ENCODE measurements at regions not wholly inside any gene's neighbourhood (a gene's known extent, or its start where the extent isn't known, plus 50 kb on each side); places are given as distances from the start of the nearest gene placed in this dataset.
"Not testable (repeated sequence)": the region's sequence is repeated elsewhere in the genome, so short reads cannot be mapped to it uniquely, and the experiment has no call there.

DNA sequence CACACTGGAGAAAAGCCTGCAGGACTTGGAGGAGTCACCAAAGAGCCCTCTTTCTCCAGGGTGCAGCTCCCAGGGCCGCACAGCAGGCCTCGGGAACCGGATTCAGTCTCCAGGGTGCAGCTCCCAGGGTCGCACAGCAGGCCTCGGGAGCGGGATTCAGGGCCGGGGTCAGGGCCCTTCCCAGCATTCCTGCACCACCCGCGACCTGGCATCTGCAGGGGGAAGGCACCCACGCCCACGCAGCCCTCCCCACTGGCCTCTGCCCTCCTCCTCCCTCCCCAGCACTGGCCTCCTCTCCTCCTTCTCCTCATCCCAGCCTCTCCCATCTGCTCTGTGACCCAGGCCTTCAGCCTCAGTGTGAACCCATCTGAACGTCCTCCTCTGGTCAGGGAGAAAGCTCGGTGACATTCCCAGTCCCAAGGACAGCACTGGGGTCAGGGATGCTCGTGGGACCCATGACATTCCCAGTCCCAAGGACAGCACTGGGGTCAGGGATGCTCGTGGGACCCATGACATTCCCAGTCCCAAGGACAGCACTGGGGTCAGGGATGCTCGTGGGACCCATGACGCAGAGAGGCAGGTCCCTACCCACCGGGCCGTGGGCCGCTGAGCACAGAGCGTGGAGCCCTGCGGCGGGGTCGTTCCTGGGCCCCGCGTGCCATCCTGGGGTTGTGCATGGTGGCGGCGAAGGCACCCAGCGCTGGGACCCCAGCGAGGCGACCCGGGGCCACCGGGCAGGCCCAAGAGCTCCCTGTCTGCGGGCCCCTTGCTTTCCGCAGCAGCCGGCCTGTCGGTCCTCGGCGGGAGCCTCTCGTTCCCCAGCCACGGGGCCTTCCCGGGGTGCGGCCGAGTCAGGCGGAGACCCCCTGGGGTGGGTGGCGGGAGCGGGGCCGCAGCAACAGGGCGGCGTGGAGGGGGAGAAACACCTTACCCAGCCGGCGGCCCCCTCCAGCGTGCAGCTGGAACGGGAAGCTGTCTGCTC is 550.2 kb upstream of the SALL3 start:
- no peak overlapping the region for H3K27ac ChIP-seq (ENCODE audit: low read depth, low read length)
- no peak overlapping the region for H3K9ac ChIP-seq (ENCODE audit: low read depth in 1 of 2, low read length in 2 of 2)
- H3K27me3 ChIP-seq (ENCODE audit: control insufficient read depth in 1 of 2, insufficient read depth in 2 of 2, low read length in 2 of 2): no peaks in the 10 kb centered on the region
- peaks cover 0 to 8% of the 10 kb centered on the region in 2 donors for H3K9me3 ChIP-seq (ENCODE audit: control insufficient read depth in 1 of 2, low read length in 2 of 2)
- H3K4me1 ChIP-seq (ENCODE audit: control insufficient read depth in 1 of 2, insufficient read depth in 2 of 2, low read length in 2 of 2): peaks cover 0 to 12% of the 10 kb centered on the region in 2 donors
- H3K4me3 ChIP-seq (ENCODE audit: low read depth in 1 of 2, low read length in 2 of 2): no peak overlapping the region
- no peaks in the 10 kb centered on the region for H3K36me3 ChIP-seq (ENCODE audit: control insufficient read depth in 1 of 2, insufficient read depth in 2 of 2, low read length in 2 of 2)

DNA sequence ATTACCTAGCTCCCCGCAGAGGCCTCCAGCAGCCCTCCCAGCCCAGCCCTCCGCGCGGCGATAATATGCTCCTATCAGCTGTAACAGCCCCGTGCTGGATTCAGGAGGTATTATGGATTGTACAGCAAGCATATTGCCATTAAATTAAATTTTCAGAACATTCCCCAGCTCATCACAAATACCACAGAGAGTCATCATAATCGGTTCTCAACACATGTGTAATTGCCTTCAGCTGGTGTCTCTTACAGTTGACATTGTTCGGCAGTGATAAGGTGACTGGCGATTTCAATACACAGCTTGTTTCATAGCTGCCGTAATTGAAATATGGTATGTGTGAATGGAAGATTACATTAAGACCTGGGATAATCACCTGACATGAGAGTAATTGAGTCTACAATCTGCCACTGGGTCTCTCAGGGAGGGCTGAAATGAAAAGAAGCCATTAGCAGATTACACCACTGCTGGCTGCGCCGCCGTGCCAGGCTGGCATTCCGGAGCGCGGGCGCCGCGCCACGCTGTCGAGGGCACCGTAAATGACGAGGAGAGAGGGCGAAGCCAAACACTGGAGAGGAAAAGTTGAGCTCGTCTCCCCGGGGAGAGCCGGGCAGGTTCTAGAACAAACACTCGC is 549.4 kb upstream of the SALL3 start:
- no peak overlapping the region for H3K9ac ChIP-seq (ENCODE audit: low read depth in 1 of 2, low read length in 2 of 2)
- H3K27ac ChIP-seq (ENCODE audit: low read depth, low read length): no peak overlapping the region
- peaks cover 0 to 4% of the 10 kb centered on the region in 2 donors for H3K4me1 ChIP-seq (ENCODE audit: control insufficient read depth in 1 of 2, insufficient read depth in 2 of 2, low read length in 2 of 2)
- H3K4me3 ChIP-seq (ENCODE audit: low read depth in 1 of 2, low read length in 2 of 2): no peak overlapping the region
- H3K36me3 ChIP-seq (ENCODE audit: control insufficient read depth in 1 of 2, insufficient read depth in 2 of 2, low read length in 2 of 2): no peaks in the 10 kb centered on the region
- peaks cover 0 to 14% of the 10 kb centered on the region in 2 donors for H3K9me3 ChIP-seq (ENCODE audit: control insufficient read depth in 1 of 2, low read length in 2 of 2)
- no peaks in the 10 kb centered on the region for H3K27me3 ChIP-seq (ENCODE audit: control insufficient read depth in 1 of 2, insufficient read depth in 2 of 2, low read length in 2 of 2)

DNA sequence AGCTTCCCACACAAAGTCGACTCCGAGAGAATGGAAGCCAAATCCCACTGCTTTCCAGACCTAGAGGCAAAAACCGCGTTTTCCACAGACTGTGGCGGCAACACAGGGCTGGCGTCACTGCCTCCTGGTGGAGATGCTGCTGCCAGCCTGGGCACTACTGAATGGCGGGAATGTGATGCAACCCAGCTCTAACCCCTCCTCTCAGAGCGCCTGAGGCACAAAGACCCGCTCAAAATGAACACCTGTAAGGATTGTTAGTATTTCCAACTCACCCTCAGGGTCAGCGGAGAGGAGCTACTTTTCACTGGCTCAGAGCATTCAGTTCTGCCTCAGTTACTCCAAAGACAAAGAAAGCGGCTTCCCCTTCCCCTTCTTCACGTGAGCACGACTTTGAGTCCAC is 548.0 kb upstream of the SALL3 start:
- no peaks in the 10 kb centered on the region for H3K4me1 ChIP-seq (ENCODE audit: control insufficient read depth in 1 of 2, insufficient read depth in 2 of 2, low read length in 2 of 2)
- H3K36me3 ChIP-seq (ENCODE audit: control insufficient read depth in 1 of 2, insufficient read depth in 2 of 2, low read length in 2 of 2): no peaks in the 10 kb centered on the region
- H3K9me3 ChIP-seq (ENCODE audit: control insufficient read depth in 1 of 2, low read length in 2 of 2): peaks cover 0 to 14% of the 10 kb centered on the region in 2 donors
- H3K27me3 ChIP-seq (ENCODE audit: control insufficient read depth in 1 of 2, insufficient read depth in 2 of 2, low read length in 2 of 2): no peaks in the 10 kb centered on the region
- H3K9ac ChIP-seq (ENCODE audit: low read depth in 1 of 2, low read length in 2 of 2): no peak overlapping the region
- H3K27ac ChIP-seq (ENCODE audit: low read depth, low read length): no peak overlapping the region
- H3K4me3 ChIP-seq (ENCODE audit: low read depth in 1 of 2, low read length in 2 of 2): no peak overlapping the region

DNA sequence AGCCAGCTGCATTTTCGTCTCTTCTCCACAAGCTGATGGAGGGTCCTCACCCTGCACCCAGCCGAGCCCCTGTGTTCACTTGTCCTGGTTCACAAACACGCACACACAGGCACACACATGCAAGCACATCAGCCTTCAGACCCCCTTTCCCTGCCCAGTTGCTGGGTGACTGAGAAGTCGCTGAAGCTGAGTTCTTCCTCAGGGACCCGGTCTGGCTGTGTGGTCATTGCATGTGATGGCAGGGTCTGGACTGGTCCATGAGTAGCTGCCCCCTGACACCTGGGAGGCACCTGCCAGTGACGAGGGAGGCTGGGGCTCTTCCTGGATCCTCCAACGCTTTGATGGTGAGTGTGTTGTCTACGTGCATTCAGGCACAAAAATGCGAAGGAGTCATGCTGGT is 546.1 kb upstream of the SALL3 start:
- Histone ChIP-seq H3K36me3 (ENCODE audit: control insufficient read depth in 1 of 2, insufficient read depth in 2 of 2, low read length in 2 of 2) (no peaks in the 10 kb centered on the region), H3K9ac (ENCODE audit: low read depth in 1 of 2, low read length in 2 of 2) (no peak overlapping the region), H3K9me3 (ENCODE audit: control insufficient read depth in 1 of 2, low read length in 2 of 2) (peaks cover 0 to 14% of the 10 kb centered on the region in 2 donors), H3K4me3 (ENCODE audit: low read depth in 1 of 2, low read length in 2 of 2) (no peak overlapping the region), H3K27ac (ENCODE audit: low read depth, low read length) (no peak overlapping the region), H3K27me3 (ENCODE audit: control insufficient read depth in 1 of 2, insufficient read depth in 2 of 2, low read length in 2 of 2) (no peaks in the 10 kb centered on the region), H3K4me1 (ENCODE audit: control insufficient read depth in 1 of 2, insufficient read depth in 2 of 2, low read length in 2 of 2) (no peaks in the 10 kb centered on the region)

DNA sequence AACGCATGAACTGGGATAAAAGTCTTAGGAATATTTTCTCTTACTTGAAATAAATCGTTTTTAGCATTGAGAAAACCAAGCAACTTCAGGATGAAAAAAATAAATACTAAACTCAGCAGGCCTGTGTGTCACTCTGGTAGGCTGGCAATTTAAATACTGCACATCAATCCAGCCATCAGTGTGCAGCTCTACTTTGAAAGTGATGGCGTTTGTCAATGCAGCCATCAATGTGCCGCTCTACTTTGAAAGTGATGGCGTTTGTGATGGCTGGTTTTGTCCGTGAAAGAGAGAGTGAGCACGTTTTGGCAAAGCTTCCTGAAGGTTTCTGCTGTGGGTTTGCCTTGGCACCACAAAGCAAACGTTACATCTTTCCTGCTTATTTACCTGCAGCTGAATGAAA is 543.5 kb upstream of the SALL3 start:
- H3K4me3 ChIP-seq (ENCODE audit: low read depth in 1 of 2, low read length in 2 of 2): no peak overlapping the region
- H3K36me3 ChIP-seq (ENCODE audit: control insufficient read depth in 1 of 2, insufficient read depth in 2 of 2, low read length in 2 of 2): no peaks in the 10 kb centered on the region
- H3K9me3 ChIP-seq (ENCODE audit: control insufficient read depth in 1 of 2, low read length in 2 of 2): peaks cover 0 to 22% of the 10 kb centered on the region in 2 donors
- no peaks in the 10 kb centered on the region for H3K4me1 ChIP-seq (ENCODE audit: control insufficient read depth in 1 of 2, insufficient read depth in 2 of 2, low read length in 2 of 2)
- no peaks in the 10 kb centered on the region for H3K27me3 ChIP-seq (ENCODE audit: control insufficient read depth in 1 of 2, insufficient read depth in 2 of 2, low read length in 2 of 2)
- H3K9ac ChIP-seq (ENCODE audit: low read depth in 1 of 2, low read length in 2 of 2): no peak overlapping the region
- H3K27ac ChIP-seq (ENCODE audit: low read depth, low read length): no peak overlapping the region

DNA sequence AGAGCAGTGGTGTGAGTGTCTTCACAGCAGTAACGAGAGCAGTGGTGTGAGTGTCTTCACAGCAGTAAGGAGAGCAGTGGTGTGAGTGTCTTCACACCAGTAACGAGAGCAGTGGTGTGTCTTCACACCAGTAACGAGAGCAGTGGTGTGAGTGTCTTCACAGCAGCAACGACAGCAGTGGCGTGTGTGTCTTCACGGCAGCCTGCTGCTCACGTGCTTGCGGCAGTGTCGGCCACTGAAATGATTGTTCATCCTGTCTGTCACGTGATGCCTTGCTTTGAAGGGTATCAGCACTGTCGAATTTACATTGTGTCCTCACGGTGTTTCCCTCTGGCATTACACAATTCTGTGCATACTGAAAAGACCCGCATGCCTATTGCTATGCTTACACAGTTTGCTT is 541.4 kb upstream of the SALL3 start:
- not testable (repeated sequence) for H3K27ac ChIP-seq (ENCODE audit: low read depth, low read length); H3K4me1 ChIP-seq (ENCODE audit: control insufficient read depth in 1 of 2, insufficient read depth in 2 of 2, low read length in 2 of 2); H3K9ac ChIP-seq (ENCODE audit: low read depth in 1 of 2, low read length in 2 of 2); H3K36me3 ChIP-seq (ENCODE audit: control insufficient read depth in 1 of 2, insufficient read depth in 2 of 2, low read length in 2 of 2); H3K4me3 ChIP-seq (ENCODE audit: low read depth in 1 of 2, low read length in 2 of 2); H3K27me3 ChIP-seq (ENCODE audit: control insufficient read depth in 1 of 2, insufficient read depth in 2 of 2, low read length in 2 of 2)
- peaks cover 0 to 21% of the 10 kb centered on the region in 2 donors for H3K9me3 ChIP-seq (ENCODE audit: control insufficient read depth in 1 of 2, low read length in 2 of 2)

DNA sequence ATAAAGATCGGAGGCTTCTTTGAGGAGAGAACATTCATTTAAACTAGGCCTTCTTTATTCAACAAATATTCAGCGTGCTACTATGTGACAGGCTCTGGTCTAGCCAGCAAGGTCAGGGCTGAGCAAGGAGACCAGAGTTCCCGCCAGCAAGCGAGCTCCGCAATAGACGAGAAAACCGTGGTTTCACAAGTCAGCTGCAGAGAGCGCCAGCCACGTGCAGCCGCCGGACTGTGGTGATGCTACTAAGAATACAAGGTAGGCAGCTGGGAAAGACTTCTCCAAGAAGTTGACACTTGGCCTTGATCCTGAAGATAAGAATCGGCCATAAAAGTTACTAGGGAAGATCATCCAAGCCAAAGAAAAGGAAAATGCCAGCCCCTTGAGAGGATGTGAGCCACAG is 533.7 kb upstream of the SALL3 start:
- no peaks in the 10 kb centered on the region for H3K4me1 ChIP-seq (ENCODE audit: control insufficient read depth in 1 of 2, insufficient read depth in 2 of 2, low read length in 2 of 2)
- no peaks in the 10 kb centered on the region for H3K27me3 ChIP-seq (ENCODE audit: control insufficient read depth in 1 of 2, insufficient read depth in 2 of 2, low read length in 2 of 2)
- H3K9ac ChIP-seq (ENCODE audit: low read depth in 1 of 2, low read length in 2 of 2): no peak overlapping the region
- H3K27ac ChIP-seq (ENCODE audit: low read depth, low read length): no peak overlapping the region
- no peak overlapping the region for H3K4me3 ChIP-seq (ENCODE audit: low read depth in 1 of 2, low read length in 2 of 2)
- H3K36me3 ChIP-seq (ENCODE audit: control insufficient read depth in 1 of 2, insufficient read depth in 2 of 2, low read length in 2 of 2): no peaks in the 10 kb centered on the region
- peaks cover 0 to 17% of the 10 kb centered on the region in 2 donors for H3K9me3 ChIP-seq (ENCODE audit: control insufficient read depth in 1 of 2, low read length in 2 of 2)

DNA sequence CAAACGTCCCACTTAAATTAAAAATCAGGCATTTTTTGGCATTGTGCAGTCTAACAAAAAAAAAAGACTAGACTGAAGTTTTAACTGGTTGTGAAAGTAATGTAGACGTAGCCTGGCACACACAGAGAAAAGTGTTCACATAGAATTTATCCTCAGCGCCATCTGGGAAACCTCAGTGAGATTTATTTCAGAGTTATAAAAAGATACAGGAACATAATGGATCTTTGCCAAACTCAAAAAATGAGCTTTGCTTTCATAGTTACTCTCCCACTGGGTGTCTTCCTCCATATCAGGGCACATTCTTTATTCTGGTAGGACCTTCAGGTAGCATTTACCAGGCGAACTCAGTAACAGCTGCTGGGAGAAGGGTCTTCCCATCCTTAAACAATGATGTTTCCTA is 532.4 kb upstream of the SALL3 start:
- Histone ChIP-seq H3K4me3 (ENCODE audit: low read depth in 1 of 2, low read length in 2 of 2) (no peak overlapping the region), H3K27me3 (ENCODE audit: control insufficient read depth in 1 of 2, insufficient read depth in 2 of 2, low read length in 2 of 2) (no peaks in the 10 kb centered on the region), H3K4me1 (ENCODE audit: control insufficient read depth in 1 of 2, insufficient read depth in 2 of 2, low read length in 2 of 2) (no peaks in the 10 kb centered on the region), H3K9ac (ENCODE audit: low read depth in 1 of 2, low read length in 2 of 2) (no peak overlapping the region), H3K27ac (ENCODE audit: low read depth, low read length) (no peak overlapping the region), H3K36me3 (ENCODE audit: control insufficient read depth in 1 of 2, insufficient read depth in 2 of 2, low read length in 2 of 2) (no peaks in the 10 kb centered on the region), H3K9me3 (ENCODE audit: control insufficient read depth in 1 of 2, low read length in 2 of 2) (peaks cover 0 to 17% of the 10 kb centered on the region in 2 donors)

DNA sequence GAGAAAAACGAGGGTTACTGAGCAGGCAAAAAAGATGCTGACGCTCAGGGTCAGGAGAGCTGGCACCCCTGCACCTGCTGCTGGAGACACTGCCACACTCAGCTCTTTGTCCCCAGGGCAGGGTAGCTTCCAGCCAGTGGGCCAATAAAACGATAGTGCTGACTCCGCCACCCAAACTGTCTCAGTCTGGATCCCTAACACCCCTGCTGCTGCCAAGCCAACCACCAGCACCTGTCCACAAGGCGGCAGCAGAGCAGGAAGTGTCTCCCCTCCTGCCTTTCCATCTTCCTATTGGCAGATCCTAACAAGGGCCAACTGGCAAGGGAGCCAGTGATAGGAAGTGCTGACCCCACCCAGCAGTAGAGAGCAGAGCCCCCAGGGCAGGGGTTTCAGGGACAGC is 531.5 kb upstream of the SALL3 start:
- no peak overlapping the region for H3K9ac ChIP-seq (ENCODE audit: low read depth in 1 of 2, low read length in 2 of 2)
- no peak overlapping the region for H3K4me3 ChIP-seq (ENCODE audit: low read depth in 1 of 2, low read length in 2 of 2)
- H3K36me3 ChIP-seq (ENCODE audit: control insufficient read depth in 1 of 2, insufficient read depth in 2 of 2, low read length in 2 of 2): no peaks in the 10 kb centered on the region
- no peaks in the 10 kb centered on the region for H3K4me1 ChIP-seq (ENCODE audit: control insufficient read depth in 1 of 2, insufficient read depth in 2 of 2, low read length in 2 of 2)
- peaks cover 0 to 17% of the 10 kb centered on the region in 2 donors for H3K9me3 ChIP-seq (ENCODE audit: control insufficient read depth in 1 of 2, low read length in 2 of 2)
- H3K27ac ChIP-seq (ENCODE audit: low read depth, low read length): no peak overlapping the region
- H3K27me3 ChIP-seq (ENCODE audit: control insufficient read depth in 1 of 2, insufficient read depth in 2 of 2, low read length in 2 of 2): no peaks in the 10 kb centered on the region

DNA sequence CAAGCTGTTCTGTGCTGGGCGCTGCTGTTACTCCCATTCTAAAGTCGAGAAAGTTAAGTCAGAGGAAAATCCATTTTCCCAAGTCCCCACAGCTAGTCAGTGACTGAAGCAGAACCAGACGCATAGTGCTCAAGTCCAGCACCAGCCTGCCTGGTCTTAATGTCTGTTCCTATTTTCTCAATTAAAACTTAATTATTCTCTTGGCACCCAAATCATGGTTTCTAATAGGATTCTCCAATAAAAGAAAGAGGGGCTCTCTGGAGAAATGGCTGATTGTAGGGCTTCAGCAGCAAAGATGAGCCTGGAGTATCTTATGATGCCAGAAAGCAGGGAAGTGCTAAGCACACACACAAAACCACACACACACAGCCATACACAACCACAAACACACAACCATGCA is 531.0 kb upstream of the SALL3 start:
- no peaks in the 10 kb centered on the region for H3K27me3 ChIP-seq (ENCODE audit: control insufficient read depth in 1 of 2, insufficient read depth in 2 of 2, low read length in 2 of 2)
- H3K27ac ChIP-seq (ENCODE audit: low read depth, low read length): no peak overlapping the region
- no peaks in the 10 kb centered on the region for H3K4me1 ChIP-seq (ENCODE audit: control insufficient read depth in 1 of 2, insufficient read depth in 2 of 2, low read length in 2 of 2)
- H3K9me3 ChIP-seq (ENCODE audit: control insufficient read depth in 1 of 2, low read length in 2 of 2): peaks cover 0 to 17% of the 10 kb centered on the region in 2 donors
- no peak overlapping the region for H3K9ac ChIP-seq (ENCODE audit: low read depth in 1 of 2, low read length in 2 of 2)
- no peak overlapping the region for H3K4me3 ChIP-seq (ENCODE audit: low read depth in 1 of 2, low read length in 2 of 2)
- no peaks in the 10 kb centered on the region for H3K36me3 ChIP-seq (ENCODE audit: control insufficient read depth in 1 of 2, insufficient read depth in 2 of 2, low read length in 2 of 2)

All from duodenal mucosa (tissue), 2 donors.